ENCODE measurements at regions not wholly inside any gene's neighbourhood (a gene's known extent, or its start where the extent isn't known, plus 50 kb on each side); places are given as distances from the start of the nearest gene placed in this dataset.

DNA sequence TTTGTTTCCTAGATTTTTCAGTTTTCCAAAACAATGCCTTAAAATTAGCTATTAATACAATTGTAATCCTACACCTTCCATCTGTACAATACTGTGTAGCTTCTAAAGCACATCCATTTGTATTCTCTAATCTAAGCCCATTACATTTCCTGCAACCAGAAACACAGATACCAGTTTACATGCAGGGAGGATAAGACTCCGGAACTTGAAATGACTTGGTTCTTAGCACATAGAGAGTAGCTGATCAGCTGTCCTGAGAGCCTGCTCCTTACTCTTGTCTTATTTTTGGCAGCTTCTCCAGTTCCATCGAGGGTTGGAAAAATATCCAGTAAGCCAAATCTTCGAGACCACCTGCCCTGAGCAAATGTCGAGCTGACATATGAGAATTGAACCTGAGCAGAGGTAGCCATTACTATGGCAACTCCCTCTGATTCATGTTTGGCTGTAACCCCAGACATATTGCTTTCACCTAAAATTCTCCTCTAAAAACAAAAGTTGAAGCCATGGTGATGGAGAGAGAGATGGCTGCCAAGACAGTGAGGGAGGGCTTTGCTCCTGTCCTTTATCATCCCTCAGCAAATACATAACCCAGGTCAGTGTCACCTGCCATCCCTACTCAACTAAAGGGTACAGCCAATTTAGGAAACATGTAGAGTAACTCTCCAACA lies 542.8 kb downstream of the IRS1 start:
- WGBS, 4 donors, result 57 to 63% (median 58%) methylated on average over 4 of the region's 4 CpGs
- Histone ChIP-seq H3K36me3 (no peaks in the 10 kb centered on the region), H3K4me3 (no peak overlapping the region), H3K4me1 (no peaks in the 10 kb centered on the region), H3K9me3 (peaks cover 0 to 7% (median 0%) of the 10 kb centered on the region in 12 donors), H3K27ac (no peak overlapping the region), H3K27me3 (no peaks in the 10 kb centered on the region)
- intact Hi-C loops (cut with DNase I), result no loop called here
- ATAC-seq (no peak), DNase-seq (no peak)
- TF ChIP-seq, protein P1, sequence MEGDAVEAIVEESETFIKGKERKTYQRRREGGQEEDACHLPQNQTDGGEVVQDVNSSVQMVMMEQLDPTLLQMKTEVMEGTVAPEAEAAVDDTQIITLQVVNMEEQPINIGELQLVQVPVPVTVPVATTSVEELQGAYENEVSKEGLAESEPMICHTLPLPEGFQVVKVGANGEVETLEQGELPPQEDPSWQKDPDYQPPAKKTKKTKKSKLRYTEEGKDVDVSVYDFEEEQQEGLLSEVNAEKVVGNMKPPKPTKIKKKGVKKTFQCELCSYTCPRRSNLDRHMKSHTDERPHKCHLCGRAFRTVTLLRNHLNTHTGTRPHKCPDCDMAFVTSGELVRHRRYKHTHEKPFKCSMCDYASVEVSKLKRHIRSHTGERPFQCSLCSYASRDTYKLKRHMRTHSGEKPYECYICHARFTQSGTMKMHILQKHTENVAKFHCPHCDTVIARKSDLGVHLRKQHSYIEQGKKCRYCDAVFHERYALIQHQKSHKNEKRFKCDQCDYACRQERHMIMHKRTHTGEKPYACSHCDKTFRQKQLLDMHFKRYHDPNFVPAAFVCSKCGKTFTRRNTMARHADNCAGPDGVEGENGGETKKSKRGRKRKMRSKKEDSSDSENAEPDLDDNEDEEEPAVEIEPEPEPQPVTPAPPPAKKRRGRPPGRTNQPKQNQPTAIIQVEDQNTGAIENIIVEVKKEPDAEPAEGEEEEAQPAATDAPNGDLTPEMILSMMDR (IDR thresholded peaks at IDR 0.05), result no peak
- no peak for TF ChIP-seq POLR2A (IDR thresholded peaks at IDR 0.05)

DNA sequence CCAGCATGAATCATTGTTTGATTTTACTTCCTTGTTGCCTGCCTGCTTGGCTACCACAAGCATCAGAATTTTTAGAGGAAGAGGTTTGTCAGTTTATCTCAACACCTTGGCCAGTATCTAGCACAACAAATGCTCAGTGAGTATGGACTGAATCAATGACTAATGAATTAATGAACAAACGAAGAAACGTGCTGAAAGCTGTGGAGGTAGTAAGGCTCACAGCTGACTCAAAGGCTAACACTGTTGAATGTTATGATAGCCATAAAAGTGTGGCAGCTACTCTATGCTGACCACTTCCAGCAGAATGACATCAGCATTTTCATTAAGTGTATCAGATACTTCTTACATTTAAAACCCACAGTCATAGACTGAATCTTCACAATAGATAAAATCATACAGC lies 543.4 kb downstream of the IRS1 start:
- intact Hi-C loops (cut with DNase I), result no loop called here

DNA sequence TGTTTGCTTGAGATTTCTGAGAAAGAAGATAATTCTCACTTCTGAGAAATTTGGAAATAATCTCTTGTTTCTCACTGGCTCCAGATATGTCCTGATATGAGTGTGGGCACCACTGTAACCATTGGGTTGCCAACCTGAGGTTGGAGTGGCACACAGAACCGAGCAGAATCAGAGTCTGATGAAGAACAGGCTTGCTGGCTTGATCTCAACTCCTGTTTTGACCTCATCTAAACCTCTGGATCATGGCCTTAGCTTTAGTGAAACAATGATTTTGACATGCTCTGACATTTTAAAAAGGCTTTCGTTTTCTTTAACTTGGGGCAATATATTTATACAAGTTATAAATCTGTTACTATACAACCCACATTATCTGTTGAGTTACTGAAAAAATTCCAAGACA lies 548.0 kb downstream of the IRS1 start:
- DNase-seq (no peak), ATAC-seq (no peak)
- intact Hi-C loops (cut with DNase I), result no loop called here
- WGBS, 4 donors, result 54 to 59% (median 56%) methylated on average over 2 of the region's 2 CpGs
- no peaks in the 10 kb centered on the region for H3K27me3 ChIP-seq
- H3K27ac ChIP-seq, result peak overlapping the region in 1 of 12 donors; percentile 6
- no peaks in the 10 kb centered on the region for H3K36me3 ChIP-seq
- H3K4me1 ChIP-seq, result no peaks in the 10 kb centered on the region
- TF ChIP-seq, protein P1 (IDR thresholded peaks at IDR 0.05), result no peak
- no peak for TF ChIP-seq POLR2A (IDR thresholded peaks at IDR 0.05)
- H3K4me3 ChIP-seq, result no peak overlapping the region
- peaks cover 0 to 7% (median 0%) of the 10 kb centered on the region in 12 donors for H3K9me3 ChIP-seq

More for the DNA sequence above, 543.4 kb downstream of the IRS1 start:
- no peak for ATAC-seq
- no peak overlapping the region for H3K27ac ChIP-seq
- no peak overlapping the region for H3K4me3 ChIP-seq
- peaks cover 0 to 7% (median 0%) of the 10 kb centered on the region in 12 donors for H3K9me3 ChIP-seq
- no peaks in the 10 kb centered on the region for H3K36me3 ChIP-seq
- no peaks in the 10 kb centered on the region for H3K4me1 ChIP-seq
- H3K27me3 ChIP-seq, result no peaks in the 10 kb centered on the region
- TF ChIP-seq POLR2A (IDR thresholded peaks at IDR 0.05), result no peak
- TF ChIP-seq, protein P1 (IDR thresholded peaks at IDR 0.05), result no peak
- no peak for DNase-seq
- WGBS, 4 donors, result 30 to 43% (median 38%) methylated on average over 2 of the region's 2 CpGs

DNA sequence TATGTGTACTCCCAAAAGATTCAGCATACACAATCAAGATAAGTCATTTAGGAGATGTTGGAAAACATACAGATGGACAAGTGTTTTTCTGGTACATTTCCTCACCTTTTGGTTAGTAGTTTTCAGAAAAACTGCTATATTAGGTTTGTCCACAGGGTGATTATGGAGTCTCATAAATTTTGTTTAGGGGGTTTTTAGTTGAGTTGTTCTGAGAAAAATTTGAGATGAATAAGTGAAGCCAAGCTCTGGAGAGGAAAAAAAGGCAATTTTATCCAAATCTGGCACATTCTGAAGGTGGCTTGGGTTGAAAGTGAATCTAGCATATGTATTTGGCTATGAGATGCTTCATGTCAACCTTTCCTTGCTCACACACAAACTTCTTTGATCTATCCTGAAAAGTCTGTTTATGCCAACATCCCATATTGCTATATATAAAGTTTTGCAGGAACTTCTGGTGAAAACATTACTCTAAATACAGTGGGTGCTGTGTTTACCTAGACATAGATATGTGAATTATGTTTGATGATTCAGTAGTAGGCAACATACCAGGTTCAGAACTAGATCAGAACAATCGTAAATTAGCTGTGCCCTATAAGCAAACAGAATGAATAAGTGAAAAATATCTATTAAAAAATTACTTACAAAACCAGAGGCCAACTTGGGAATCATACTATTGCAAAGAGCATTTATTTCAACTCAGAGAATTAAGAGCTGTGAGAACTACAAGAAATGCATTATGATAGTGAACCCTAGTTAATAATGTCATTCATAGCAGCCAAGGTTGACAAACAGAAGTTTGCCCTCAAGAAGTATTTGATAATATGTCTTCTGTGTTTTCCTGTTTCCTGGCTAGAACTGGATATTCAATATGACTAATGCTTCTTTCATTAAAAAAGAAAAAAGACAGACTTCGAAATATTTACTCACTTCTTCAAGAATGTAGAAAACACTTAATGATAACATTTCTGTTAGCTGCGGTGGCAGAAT lies 552.0 kb downstream of the IRS1 start:
- no peak for TF ChIP-seq POLR2A (IDR thresholded peaks at IDR 0.05)
- TF ChIP-seq, protein P1 (IDR thresholded peaks at IDR 0.05), result peak in 2 of 12 donors; percentile 3 to 6
- Histone ChIP-seq H3K9me3 (peaks cover 0 to 20% (median 3%) of the 10 kb centered on the region in 12 donors), H3K36me3 (no peaks in the 10 kb centered on the region), H3K4me1 (no peaks in the 10 kb centered on the region), H3K27me3 (no peaks in the 10 kb centered on the region), H3K4me3 (no peak overlapping the region), H3K27ac (no peak overlapping the region)
- DNase-seq (no peak), ATAC-seq (no peak)
- intact Hi-C loops (cut with DNase I), result no loop called here
- WGBS, 4 donors, result 63 to 76% (median 66%) methylated on average over 3 of the region's 3 CpGs

Data from heart left ventricle (tissue), 16 donors.